GM13977 (cell line): ENCODE measurements at regions not wholly inside any gene's neighbourhood (a gene's known extent, or its start where the extent isn't known, plus 50 kb on each side); places are given as distances from the start of the nearest gene placed in this dataset.

Experiments
- DNase-seq: peaks from one replicate; pipeline ENCODE4 v3.0.0; 2012; ENCODE audit warnings: low spot score
- CTCF ChIP-seq: IDR thresholded peaks from 2 replicates; pipeline ENCODE4 v1.5.1; 2012; ENCODE audit warnings: mild to moderate bottlenecking, control low read depth; ENCODE audit not compliant: insufficient read depth; ENCODE audit errors: extremely low read depth, missing control alignments
- in situ Hi-C: fragments of 300-500 bp; cut with MboI; formaldehyde crosslinking; loops from one replicate; pipeline ENCODE4 v1.12.0; 2022; ENCODE audit warnings: low sequenced_read_pairs, low pct_unique_long_range_greater_than_20kb, mixed read lengths, inconsistent platforms; ENCODE audit not compliant: unreplicated experiment

GRCh38 chr13:58247080-58247479 is 615.5 kb downstream of the PCDH17 start:
- no peak for DNase-seq
- in situ Hi-C loops: no loop called here
- TF ChIP-seq CTCF: no peak

- in situ Hi-C loops: no loop called here
- no peak for TF ChIP-seq CTCF
- no peak for DNase-seq
Observed at GRCh38 chr13:58254943-58255342, 623.4 kb downstream of the PCDH17 start.

GRCh38 chr13:58266271-58266670 is 634.7 kb downstream of the PCDH17 start:
- in situ Hi-C loops: no loop called here
- no peak for DNase-seq
- TF ChIP-seq CTCF: no peak

- in situ Hi-C loops: no loop called here
- TF ChIP-seq CTCF: no peak
- no peak for DNase-seq
Observed at GRCh38 chr13:58298556-58299135, 667.1 kb downstream of the PCDH17 start.

- TF ChIP-seq CTCF: no peak
- in situ Hi-C loops: no loop called here
- DNase-seq: no peak
Observed at GRCh38 chr13:58300224-58300623, 668.7 kb downstream of the PCDH17 start.

GRCh38 chr13:58300974-58301681 is 669.6 kb downstream of the PCDH17 start:
- TF ChIP-seq CTCF: no peak
- DNase-seq: no peak
- in situ Hi-C loops: no loop called here
